ENCODE measurements at regions not wholly inside any gene's neighbourhood (a gene's known extent, or its start where the extent isn't known, plus 50 kb on each side); places are given as distances from the start of the nearest gene placed in this dataset.

- Histone ChIP-seq H3K79me1 (ENCODE audit: low read depth in 1 of 2, low read length in 2 of 2) (no peaks in the 10 kb centered on the region), H3K4me1 (ENCODE audit: control insufficient read depth, insufficient read depth, low read length) (no peaks in the 10 kb centered on the region), H3K4ac (ENCODE audit: low read depth, low read length) (no peak overlapping the region), H3K36me3 (ENCODE audit: control insufficient read depth, insufficient read depth, low read length) (no peaks in the 10 kb centered on the region), H3K14ac (replicated peaks; ENCODE audit: low read depth, low read length) (no peak overlapping the region), H2BK120ac (ENCODE audit: low read depth, low read length) (no peak overlapping the region), H3K27ac (ENCODE audit: insufficient read depth, low read length) (no peak overlapping the region), H3K27me3 (ENCODE audit: control insufficient read depth, insufficient read depth, low read length) (no peaks in the 10 kb centered on the region), H3K9me1 (ENCODE audit: insufficient read depth, low read length) (no peaks in the 10 kb centered on the region), H3K9me3 (ENCODE audit: control insufficient read depth, insufficient read depth, low read length) (peaks cover 6% of the 10 kb centered on the region), H4K8ac (ENCODE audit: low read depth in 2 of 2, low read length in 2 of 2) (no peak overlapping the region), H4K5ac (ENCODE audit: low read depth, low read length) (no peak overlapping the region), H2BK15ac (ENCODE audit: low read depth, low read length) (no peak overlapping the region), H3K18ac (ENCODE audit: low read depth, low read length) (no peak overlapping the region), H3K4me3 (ENCODE audit: insufficient read depth, low read depth, low read length) (no peak overlapping the region), H2BK5ac (ENCODE audit: low read depth, low read length, poor library complexity, severe bottlenecking) (no peak overlapping the region), H2BK20ac (ENCODE audit: low read depth, low read length) (no peak overlapping the region), H3K4me2 (ENCODE audit: low read depth, low read length) (no peak overlapping the region), H4K91ac (ENCODE audit: insufficient read depth, low read depth, low read length) (no peak overlapping the region), H4K20me1 (ENCODE audit: insufficient read depth, low read length) (no peaks in the 10 kb centered on the region), H3K23ac (ENCODE audit: low read depth, low read length) (no peak overlapping the region), H3K9ac (ENCODE audit: low read depth, low read length) (no peak overlapping the region), H2AFZ (replicated peaks; ENCODE audit: low read length, poor library complexity) (no peak overlapping the region), H2AK5ac (ENCODE audit: low read depth, low read length) (no peak overlapping the region), H2AK9ac (replicated peaks; ENCODE audit: low read depth, low read length, poor library complexity) (no peak overlapping the region), H3K56ac (ENCODE audit: extremely low read depth, insufficient read depth, low read length) (no peak overlapping the region)
- no TSS peak for BruUV-seq (replicated peaks)
- in situ Hi-C loops (cut with MboI; ENCODE audit: low sequenced_read_pairs): no loop called here
- POLR2A ChIA-PET (ENCODE audit: unreplicated experiment): no interaction called here
- CTCF ChIA-PET: no interaction called here
- WGBS, 2 experiments (ENCODE audit: extremely low coverage in 2 of 2, insufficient read length in 1 of 2): no CpG with 5 or more reads among the region's 1 CpG
- ATAC-seq (ENCODE audit: low read depth): no peak
- dilution Hi-C loops (cut with HindIII; ENCODE audit: low sequenced_read_pairs, unreplicated experiment): no loop called here
- intact Hi-C loops (cut with micrococcal nuclease): no loop called here
- TF ChIP-seq MAZ (IDR thresholded peaks at IDR 0.05; ENCODE audit: borderline replicate concordance, low read depth, low read length) (no peak), SMC3 (IDR thresholded peaks at IDR 0.05; ENCODE audit: low read depth, low read length) (no peak), ELK1 (IDR thresholded peaks at IDR 0.05; ENCODE audit: borderline replicate concordance, low read depth, low read length) (no peak), BHLHE40 (IDR thresholded peaks at IDR 0.05; ENCODE audit: low read depth, low read length) (no peak), CHD1 (IDR thresholded peaks at IDR 0.05; ENCODE audit: low read depth, low read length) (no peak), CTCF (conservative IDR thresholded peaks at IDR 0.05; ENCODE audit: low read depth, low read length) (no peak), RAD21 (IDR thresholded peaks at IDR 0.05; ENCODE audit: low read length) (no peak)
- DNase-seq: no peak
Observed at GRCh38 chr10:84921701-84922100, 593.3 kb downstream of the CCSER2 start.
